ENCODE measurements at regions not wholly inside any gene's neighbourhood (a gene's known extent, or its start where the extent isn't known, plus 50 kb on each side); places are given as distances from the start of the nearest gene placed in this dataset.

GRCh38 chr6:109920911-109921310 lies 57.2 kb upstream of the GPR6 start:
- no peak overlapping the region for H3K27ac ChIP-seq
- WGBS (ENCODE audit: missing lambda C conversion rate) = 63% methylated on average over 10 of the region's 10 CpGs
- ChIA-PET POLR2A (no interaction called here), CTCF (no interaction called here)
- TF ChIP-seq HEYL (CRISPR knock-in tag; IDR thresholded peaks at IDR 0.05) = no peak
- TF ChIP-seq RAD21 (conservative IDR thresholded peaks at IDR 0.05 in 1 of 2, IDR thresholded peaks at IDR 0.05 in 1 of 2) = no peak
- no peak for TF ChIP-seq CBX8 (IDR thresholded peaks at IDR 0.05)
- no peak for TF ChIP-seq ZFP36 (IDR thresholded peaks at IDR 0.05; ENCODE audit: borderline replicate concordance, partially characterized antibody)
- TF ChIP-seq CEBPB (IDR thresholded peaks at IDR 0.05) = no peak
- no peak for TF ChIP-seq FOSB (CRISPR knock-in tag; IDR thresholded peaks at IDR 0.05)
- no peak for TF ChIP-seq HDAC2 (IDR thresholded peaks at IDR 0.05)
- no peak for TF ChIP-seq KDM1A (IDR thresholded peaks at IDR 0.05; ENCODE audit: low read depth)
- no peak for TF ChIP-seq REST (IDR thresholded peaks at IDR 0.05)
- TF ChIP-seq CBX2 (IDR thresholded peaks at IDR 0.05; ENCODE audit: borderline replicate concordance, low read depth) = no peak
- no peaks in the 10 kb centered on the region for H3K9me3 ChIP-seq
- no peak overlapping the region for H3K4me2 ChIP-seq
- ATAC-seq (no peak), DNase-seq (ENCODE audit: low read depth in 1 of 2, low spot score in 1 of 2) (no peak), FAIRE-seq (no peak)
- H3K4me1 ChIP-seq = no peaks in the 10 kb centered on the region
- H3K4me3 ChIP-seq = no peak overlapping the region

GRCh38 chr6:109922851-109923250 lies 55.3 kb upstream of the GPR6 start:
- CTCF ChIA-PET = interaction anchor here (0.8 kb wide), 1 partner anchor 36 kb away, joined by 3 read pairs; no protein-coding TSS in a partner anchor
- H3K4me1 ChIP-seq = no peaks in the 10 kb centered on the region
- FAIRE-seq = no peak
- DNase-seq (ENCODE audit: low read depth in 1 of 2, low spot score in 1 of 2) = no peak
- H3K9me3 ChIP-seq = no peaks in the 10 kb centered on the region
- no peak overlapping the region for H3K4me3 ChIP-seq
- 3% methylated on average over 4 of the region's 4 CpGs for WGBS (ENCODE audit: missing lambda C conversion rate)
- H3K27ac ChIP-seq = no peak overlapping the region
- TF ChIP-seq HMGXB4 (CRISPR knock-in tag; IDR thresholded peaks at IDR 0.05; ENCODE audit: borderline replicate concordance) (no peak), TFCP2L1 (CRISPR knock-in tag; IDR thresholded peaks at IDR 0.05) (no peak), NR3C1 (IDR thresholded peaks at IDR 0.05) (no peak), PHF8 (IDR thresholded peaks at IDR 0.05; ENCODE audit: borderline replicate concordance, low read depth) (no peak), HEYL (CRISPR knock-in tag; IDR thresholded peaks at IDR 0.05) (no peak), FOSB (CRISPR knock-in tag; IDR thresholded peaks at IDR 0.05) (no peak), POLR2A (IDR thresholded peaks at IDR 0.05; ENCODE audit: low read length) (no peak), SMC3 (IDR thresholded peaks at IDR 0.05) (no peak), TP53 (CRISPR knock-in tag; IDR thresholded peaks at IDR 0.05) (no peak), KDM1A (IDR thresholded peaks at IDR 0.05; ENCODE audit: low read depth) (no peak), POLR2AphosphoS2 (conservative IDR thresholded peaks at IDR 0.05; ENCODE audit: low read length) (no peak), ESRRA (IDR thresholded peaks at IDR 0.05; ENCODE audit: borderline replicate concordance, low read length) (no peak), FOXS1 (CRISPR knock-in tag; IDR thresholded peaks at IDR 0.05) (no peak), RFX5 (IDR thresholded peaks at IDR 0.05) (no peak), ELK1 (IDR thresholded peaks at IDR 0.05; ENCODE audit: low read depth, low read length) (no peak), SREBF2 (IDR thresholded peaks at IDR 0.05) (no peak), EHF (CRISPR knock-in tag; IDR thresholded peaks at IDR 0.05) (no peak), CHD2 (IDR thresholded peaks at IDR 0.05; ENCODE audit: low read length, partially characterized antibody) (no peak), ZNF302 (CRISPR knock-in tag; IDR thresholded peaks at IDR 0.05) (no peak), EP300 (IDR thresholded peaks at IDR 0.05) (no peak)
- no peak overlapping the region for H3K4me2 ChIP-seq
- POLR2A ChIA-PET = no interaction called here
- no peak for ATAC-seq
